Peyer's patch (tissue), 4 donors: ENCODE measurements at regions not wholly inside any gene's neighbourhood (a gene's known extent, or its start where the extent isn't known, plus 50 kb on each side); places are given as distances from the start of the nearest gene placed in this dataset.

Experiments used
- POLR2A ChIP-seq, 2 donors: fragments of 450-650 bp; IDR thresholded peaks; one replicate each; pipeline ENCODE4 v1.5.1; 2017; ENCODE audit warnings: antibody characterized with exemption in 2 of 2, mild to moderate bottlenecking in 2 of 2, moderate library complexity in 2 of 2
- TF ChIP-seq, protein P1 (sequence below), 6 experiments: fragments of 450-650 bp in 4 of 6; fragments of 200-600 bp in 2 of 6; sonication (generic) in 1 of 6; IDR thresholded peaks; one replicate each; pipeline ENCODE4 v1.5.1; 2017 to 2019; ENCODE audit warnings: antibody characterized with exemption in 6 of 6, mild to moderate bottlenecking in 3 of 6, moderate library complexity in 1 of 6

DNA sequence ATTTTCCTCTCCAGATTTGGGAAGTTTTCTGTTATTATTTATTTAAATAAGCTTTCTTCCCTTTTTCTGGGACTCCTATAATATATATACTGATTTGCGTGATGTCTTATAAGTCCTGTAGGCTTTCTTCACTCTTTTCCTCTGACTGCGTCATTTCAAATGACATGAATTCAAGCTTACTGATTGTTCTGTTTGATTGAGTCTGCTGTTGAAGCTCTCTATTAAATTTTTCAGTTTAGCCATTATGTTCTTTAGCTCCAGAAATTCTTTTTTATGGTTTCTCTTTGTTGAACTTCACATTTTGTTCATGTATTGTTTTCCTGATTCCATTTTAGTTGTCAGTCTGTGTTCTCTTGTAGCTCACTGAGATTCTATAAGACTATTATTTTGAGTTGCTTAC lies 135.8 kb upstream of the PRR23C start:
- TF ChIP-seq, protein P1, sequence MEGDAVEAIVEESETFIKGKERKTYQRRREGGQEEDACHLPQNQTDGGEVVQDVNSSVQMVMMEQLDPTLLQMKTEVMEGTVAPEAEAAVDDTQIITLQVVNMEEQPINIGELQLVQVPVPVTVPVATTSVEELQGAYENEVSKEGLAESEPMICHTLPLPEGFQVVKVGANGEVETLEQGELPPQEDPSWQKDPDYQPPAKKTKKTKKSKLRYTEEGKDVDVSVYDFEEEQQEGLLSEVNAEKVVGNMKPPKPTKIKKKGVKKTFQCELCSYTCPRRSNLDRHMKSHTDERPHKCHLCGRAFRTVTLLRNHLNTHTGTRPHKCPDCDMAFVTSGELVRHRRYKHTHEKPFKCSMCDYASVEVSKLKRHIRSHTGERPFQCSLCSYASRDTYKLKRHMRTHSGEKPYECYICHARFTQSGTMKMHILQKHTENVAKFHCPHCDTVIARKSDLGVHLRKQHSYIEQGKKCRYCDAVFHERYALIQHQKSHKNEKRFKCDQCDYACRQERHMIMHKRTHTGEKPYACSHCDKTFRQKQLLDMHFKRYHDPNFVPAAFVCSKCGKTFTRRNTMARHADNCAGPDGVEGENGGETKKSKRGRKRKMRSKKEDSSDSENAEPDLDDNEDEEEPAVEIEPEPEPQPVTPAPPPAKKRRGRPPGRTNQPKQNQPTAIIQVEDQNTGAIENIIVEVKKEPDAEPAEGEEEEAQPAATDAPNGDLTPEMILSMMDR (IDR thresholded peaks at IDR 0.05), result no peak
- no peak for TF ChIP-seq POLR2A (IDR thresholded peaks at IDR 0.05)
